WTC11 (cell line): ENCODE measurements at regions not wholly inside any gene's neighbourhood (a gene's known extent, or its start where the extent isn't known, plus 50 kb on each side); places are given as distances from the start of the nearest gene placed in this dataset.

Experiments used
- ATF2 ChIP-seq: sonication (generic); formaldehyde crosslinking; IDR thresholded peaks from 2 replicates; pipeline ENCODE4 v1.8.1; 2022; ENCODE audit warnings: low read depth, missing genetic modification reagents, borderline replicate concordance
- CTCF ChIP-seq: fragments of 200-600 bp; IDR thresholded peaks from 2 replicates; pipeline ENCODE4 v1.8.0; 2022; ENCODE audit warnings: antibody characterized with exemption
- SP1 ChIP-seq: sonication (generic); formaldehyde crosslinking; conservative IDR thresholded peaks from 2 replicates; pipeline ENCODE4 v1.8.1; 2022; ENCODE audit warnings: missing genetic modification reagents
- TEAD1 ChIP-seq: sonication (generic); formaldehyde crosslinking; IDR thresholded peaks from 2 replicates; pipeline ENCODE4 v1.8.0; 2022; ENCODE audit warnings: mild to moderate bottlenecking, missing genetic modification reagents
- TF ChIP-seq, protein P1 (sequence below): sonication (generic); formaldehyde crosslinking; IDR thresholded peaks from 2 replicates; pipeline ENCODE4 v1.8.1; 2022; ENCODE audit warnings: mild to moderate bottlenecking, moderate library complexity, missing genetic modification reagents
- TF ChIP-seq, protein P2 (sequence below): sonication (generic); formaldehyde crosslinking; IDR thresholded peaks from 2 replicates; pipeline ENCODE4 v1.8.1; 2023; ENCODE audit warnings: mild to moderate bottlenecking, missing genetic modification reagents
- TF ChIP-seq, protein P3 (sequence below): sonication (generic); formaldehyde crosslinking; IDR thresholded peaks from 2 replicates; pipeline ENCODE4 v1.8.1; 2023; ENCODE audit warnings: mild to moderate bottlenecking, missing genetic modification reagents, moderate library complexity
- TF ChIP-seq, protein P4 (sequence below): sonication (generic); formaldehyde crosslinking; IDR thresholded peaks from 2 replicates; pipeline ENCODE4 v1.8.0; 2022; ENCODE audit warnings: mild to moderate bottlenecking, missing genetic modification reagents

GRCh38 chr11:92361551-92361950, 136.9 kb downstream of the FAT3 start:
- no peak for TF ChIP-seq CTCF
- TF ChIP-seq, protein P1, sequence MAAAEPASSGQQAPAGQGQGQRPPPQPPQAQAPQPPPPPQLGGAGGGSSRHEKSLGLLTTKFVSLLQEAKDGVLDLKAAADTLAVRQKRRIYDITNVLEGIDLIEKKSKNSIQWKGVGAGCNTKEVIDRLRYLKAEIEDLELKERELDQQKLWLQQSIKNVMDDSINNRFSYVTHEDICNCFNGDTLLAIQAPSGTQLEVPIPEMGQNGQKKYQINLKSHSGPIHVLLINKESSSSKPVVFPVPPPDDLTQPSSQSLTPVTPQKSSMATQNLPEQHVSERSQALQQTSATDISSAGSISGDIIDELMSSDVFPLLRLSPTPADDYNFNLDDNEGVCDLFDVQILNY (CRISPR knock-in tag), result no peak
- TF ChIP-seq, protein P2, sequence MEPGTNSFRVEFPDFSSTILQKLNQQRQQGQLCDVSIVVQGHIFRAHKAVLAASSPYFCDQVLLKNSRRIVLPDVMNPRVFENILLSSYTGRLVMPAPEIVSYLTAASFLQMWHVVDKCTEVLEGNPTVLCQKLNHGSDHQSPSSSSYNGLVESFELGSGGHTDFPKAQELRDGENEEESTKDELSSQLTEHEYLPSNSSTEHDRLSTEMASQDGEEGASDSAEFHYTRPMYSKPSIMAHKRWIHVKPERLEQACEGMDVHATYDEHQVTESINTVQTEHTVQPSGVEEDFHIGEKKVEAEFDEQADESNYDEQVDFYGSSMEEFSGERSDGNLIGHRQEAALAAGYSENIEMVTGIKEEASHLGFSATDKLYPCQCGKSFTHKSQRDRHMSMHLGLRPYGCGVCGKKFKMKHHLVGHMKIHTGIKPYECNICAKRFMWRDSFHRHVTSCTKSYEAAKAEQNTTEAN, result no peak
- TF ChIP-seq, protein P3, sequence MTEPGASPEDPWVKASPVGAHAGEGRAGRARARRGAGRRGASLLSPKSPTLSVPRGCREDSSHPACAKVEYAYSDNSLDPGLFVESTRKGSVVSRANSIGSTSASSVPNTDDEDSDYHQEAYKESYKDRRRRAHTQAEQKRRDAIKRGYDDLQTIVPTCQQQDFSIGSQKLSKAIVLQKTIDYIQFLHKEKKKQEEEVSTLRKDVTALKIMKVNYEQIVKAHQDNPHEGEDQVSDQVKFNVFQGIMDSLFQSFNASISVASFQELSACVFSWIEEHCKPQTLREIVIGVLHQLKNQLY (CRISPR knock-in tag), result no peak
- TF ChIP-seq TEAD1 (CRISPR knock-in tag), result no peak
- no peak for TF ChIP-seq ATF2
- no peak for TF ChIP-seq SP1 (CRISPR knock-in tag)
- TF ChIP-seq, protein P4, sequence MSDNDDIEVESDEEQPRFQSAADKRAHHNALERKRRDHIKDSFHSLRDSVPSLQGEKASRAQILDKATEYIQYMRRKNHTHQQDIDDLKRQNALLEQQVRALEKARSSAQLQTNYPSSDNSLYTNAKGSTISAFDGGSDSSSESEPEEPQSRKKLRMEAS (CRISPR knock-in tag), result no peak
